IPS-NIHi7 (cell line): ENCODE measurements at regions not wholly inside any gene's neighbourhood (a gene's known extent, or its start where the extent isn't known, plus 50 kb on each side); places are given as distances from the start of the nearest gene placed in this dataset.
A peak's percentile ranks its signal among the peaks of the same experiment; 100 is the strongest.

Experiments
- DNase-seq: peaks from one replicate; pipeline ENCODE4 v3.0.0; 2012; ENCODE audit warnings: mixed read lengths; ENCODE audit errors: extremely low spot score

DNA sequence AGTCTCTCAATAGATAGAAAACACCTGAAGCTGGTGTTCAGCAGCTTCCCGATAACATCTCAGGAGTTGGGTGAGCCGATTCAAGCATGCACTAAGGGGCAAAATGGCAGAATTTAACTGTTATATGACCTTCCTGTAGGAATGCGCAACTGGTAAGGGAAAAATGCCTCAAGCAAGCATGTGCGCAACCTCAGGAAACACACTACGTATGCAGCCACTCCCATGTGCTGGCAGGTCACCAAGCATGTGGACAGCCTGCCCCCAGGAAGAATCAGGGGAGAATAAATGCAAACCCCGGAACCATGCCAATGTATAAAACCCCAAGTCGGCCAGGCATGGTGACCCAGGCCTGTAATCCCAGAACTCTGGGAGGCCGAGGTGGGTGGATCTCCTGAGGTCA lies 645.6 kb downstream of the NYAP2 start:
- DNase-seq: no peak

DNA sequence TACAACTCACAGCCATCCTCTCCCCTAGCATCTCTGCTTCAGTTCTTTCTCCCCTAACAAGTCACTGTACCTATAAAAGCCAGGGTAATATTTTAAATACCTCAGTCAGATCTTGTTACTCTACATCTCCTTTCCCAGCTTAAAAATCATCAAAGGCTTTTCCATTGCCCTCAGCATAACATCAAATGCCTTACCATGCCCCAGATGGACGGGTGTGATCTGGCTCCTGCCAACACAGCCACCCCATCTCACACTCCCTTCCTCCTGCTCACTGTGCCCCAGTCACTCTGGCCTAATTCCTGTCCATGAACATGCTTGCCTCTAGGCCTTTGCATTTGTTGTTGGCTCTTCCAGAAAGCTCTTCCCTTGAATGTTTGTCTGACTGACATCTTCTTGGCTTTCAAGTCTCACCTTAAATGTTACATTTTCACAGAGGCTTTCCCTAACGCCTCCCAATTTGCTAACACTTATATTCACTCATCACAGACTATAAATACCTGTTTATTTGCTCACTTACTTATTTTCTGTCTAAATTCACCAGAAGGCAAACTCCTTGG lies 640.9 kb downstream of the NYAP2 start:
- DNase-seq: no peak

DNA sequence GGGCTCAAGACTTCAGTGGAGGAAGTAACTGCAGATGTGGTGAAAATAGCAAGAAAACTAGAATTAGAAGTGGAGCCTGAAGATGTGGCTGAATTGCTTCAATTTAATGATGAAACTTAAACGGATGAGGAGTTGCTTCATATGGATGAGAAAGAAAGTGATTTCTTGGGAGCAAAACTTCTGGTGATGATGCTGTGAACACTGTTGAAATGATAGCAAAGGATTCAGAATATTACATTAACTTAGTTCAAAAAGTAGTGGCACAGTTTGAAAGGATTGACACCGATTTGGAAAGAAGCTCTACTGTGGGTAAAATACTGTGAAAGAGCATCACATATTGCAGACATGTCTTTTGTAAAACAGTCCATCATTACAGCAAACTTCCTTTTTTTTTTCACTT lies 638.0 kb downstream of the NYAP2 start:
- DNase-seq: no peak

DNA sequence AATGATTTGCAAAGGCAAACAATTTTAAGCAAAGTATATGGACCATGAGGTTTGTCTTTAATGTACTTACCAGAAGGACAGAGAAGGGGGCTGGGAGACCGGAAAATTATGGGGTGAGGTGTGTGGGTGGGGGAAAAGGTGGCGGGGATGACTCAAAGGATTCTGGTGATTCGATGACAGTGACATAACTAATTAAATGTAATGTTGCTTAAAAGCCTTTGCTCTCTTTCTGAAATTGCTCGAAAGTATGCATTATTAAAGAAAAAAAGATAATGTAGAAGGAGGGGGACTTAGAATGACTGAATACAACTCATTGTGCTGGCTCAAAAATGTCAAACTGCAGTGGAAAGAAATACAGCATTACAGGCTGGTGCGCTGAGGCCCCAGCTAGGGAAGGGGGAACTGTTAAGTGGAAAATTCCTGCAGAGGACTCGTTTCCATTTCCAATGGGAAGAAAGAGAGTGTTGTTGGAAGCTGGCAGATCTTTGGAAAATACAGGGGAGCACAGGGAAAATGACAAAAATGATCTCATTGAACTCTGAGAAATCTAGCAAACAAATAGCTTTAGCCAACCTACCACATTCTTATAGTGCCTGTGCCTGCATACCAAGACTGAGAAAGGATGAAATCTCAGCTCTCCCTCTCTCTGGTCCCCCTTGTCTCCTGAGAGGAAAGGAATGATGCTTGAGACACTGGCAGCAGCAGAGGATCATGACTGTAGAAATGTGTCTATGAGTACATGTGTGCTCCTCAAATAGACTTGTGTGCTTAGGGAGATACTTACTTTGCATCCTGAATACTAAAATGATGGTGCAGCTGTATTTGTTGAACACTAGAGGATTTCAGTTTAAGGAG lies 632.4 kb downstream of the NYAP2 start:
- DNase-seq: peak; percentile 14

DNA sequence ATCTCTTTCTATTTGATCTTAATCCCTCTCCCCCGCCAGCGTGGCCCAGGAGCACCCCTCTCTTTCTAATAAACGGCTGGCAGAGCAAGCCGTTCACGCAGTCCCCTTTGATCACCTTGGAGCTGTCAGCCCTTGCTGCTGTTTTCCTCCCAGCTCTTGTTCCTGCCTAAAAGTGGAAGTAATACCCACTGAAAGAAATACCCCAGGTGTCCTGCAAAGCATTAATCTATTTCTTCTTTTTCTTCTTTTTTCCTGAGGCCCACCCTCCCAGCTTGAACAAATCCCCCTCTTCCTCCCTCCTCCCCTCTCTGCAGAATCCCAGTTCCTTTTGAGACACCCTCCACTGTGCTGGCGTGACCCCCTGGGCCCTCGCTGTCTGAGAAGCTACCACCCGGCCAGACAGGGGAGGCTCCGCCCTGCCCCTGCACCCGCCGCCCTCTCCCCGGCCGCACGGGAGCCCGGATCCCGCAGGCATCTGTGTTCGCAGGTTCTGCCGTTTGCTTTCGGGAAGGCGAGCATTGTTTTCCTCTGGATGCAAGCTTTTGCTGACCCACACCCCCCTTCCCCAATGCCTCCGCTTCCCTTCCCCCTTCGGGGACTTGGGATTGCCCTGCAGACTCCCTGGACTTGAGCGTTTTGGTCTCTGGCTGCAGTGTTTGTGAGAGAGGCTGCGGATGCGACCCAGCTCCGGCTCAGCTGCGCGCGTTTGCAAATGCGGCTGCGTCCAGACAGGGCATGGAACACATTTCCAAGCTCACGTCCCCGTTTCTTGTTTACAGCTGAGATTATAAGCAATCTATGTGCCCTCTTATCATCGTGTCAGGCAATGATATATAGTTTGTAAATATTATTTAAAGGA lies 631.5 kb downstream of the NYAP2 start:
- DNase-seq: peak; percentile 86

DNA sequence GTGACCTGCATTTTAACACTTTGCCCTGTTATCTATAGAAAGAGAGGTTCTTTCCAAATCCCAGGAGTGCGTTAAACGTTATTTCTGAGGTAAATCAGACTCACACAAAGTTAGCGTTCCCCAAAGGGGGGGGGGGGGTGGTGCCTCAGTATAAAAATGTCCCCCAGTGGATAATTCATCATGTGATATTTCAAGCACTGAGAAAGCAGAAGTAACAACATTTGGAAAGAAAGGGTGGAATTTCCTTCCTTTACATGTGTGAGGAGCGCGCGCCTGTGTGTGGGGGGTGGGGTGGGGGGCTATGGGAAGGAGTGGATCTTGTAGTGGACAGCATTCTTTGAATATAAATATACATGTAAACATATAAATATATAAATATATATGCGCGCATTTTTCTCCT lies 630.9 kb downstream of the NYAP2 start:
- no peak for DNase-seq

DNA sequence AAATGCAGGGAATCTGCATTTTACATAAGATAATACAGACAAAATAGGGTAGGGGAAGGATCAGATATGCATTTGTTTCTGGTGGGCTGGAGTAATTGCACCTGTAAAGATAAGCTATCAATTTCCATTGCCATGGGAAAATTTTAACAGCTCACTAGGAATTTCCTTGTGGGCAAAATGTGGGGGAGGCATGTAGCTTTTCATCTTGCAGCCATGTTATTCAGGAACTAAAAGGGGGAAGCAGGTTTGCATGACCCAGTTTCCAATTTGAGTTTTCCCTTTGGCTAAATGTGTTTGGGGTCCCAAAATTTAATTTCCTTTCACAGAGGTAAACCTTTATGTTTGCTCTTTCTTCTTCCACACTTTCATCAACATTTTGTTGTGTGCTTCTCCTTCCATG lies 624.4 kb downstream of the NYAP2 start:
- no peak for DNase-seq

DNA sequence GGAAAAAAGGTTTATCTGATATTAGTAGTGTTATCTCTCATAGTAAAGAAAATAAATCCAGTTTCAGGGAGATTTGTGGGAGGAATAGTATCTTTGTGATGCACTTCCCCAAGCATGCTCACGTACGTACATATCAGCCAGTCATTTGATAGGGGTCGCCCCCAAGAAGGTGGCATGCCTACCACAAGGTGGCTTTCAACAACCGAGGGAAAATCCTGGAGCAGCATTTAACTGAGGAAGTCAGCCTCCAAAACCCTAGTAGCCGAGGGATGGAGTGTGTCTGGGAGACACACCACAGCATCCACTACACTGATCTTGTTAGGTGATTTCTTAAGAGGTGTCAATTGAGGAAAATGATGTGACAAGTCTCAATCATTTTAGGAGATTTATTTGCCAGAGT lies 623.9 kb downstream of the NYAP2 start:
- peak; percentile 43 for DNase-seq

DNA sequence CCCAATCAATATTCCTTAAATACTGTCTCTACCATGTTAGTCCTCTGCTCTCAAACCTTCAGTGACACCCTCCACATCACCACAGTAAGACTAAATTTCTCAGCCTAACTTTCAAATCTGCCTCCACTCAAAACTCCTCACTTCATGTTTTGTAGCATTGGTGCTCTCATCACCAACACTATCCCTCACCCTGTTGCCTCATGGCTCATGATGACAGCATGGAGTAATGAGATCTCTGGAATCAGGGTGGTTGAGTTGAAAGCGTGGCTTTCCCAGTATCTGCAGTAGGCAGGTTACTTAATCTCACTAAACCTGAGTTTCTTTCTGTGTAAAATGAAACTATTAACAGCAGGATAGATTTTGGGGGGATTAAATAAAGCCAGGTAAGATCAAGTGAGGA lies 621.4 kb downstream of the NYAP2 start:
- DNase-seq: no peak

DNA sequence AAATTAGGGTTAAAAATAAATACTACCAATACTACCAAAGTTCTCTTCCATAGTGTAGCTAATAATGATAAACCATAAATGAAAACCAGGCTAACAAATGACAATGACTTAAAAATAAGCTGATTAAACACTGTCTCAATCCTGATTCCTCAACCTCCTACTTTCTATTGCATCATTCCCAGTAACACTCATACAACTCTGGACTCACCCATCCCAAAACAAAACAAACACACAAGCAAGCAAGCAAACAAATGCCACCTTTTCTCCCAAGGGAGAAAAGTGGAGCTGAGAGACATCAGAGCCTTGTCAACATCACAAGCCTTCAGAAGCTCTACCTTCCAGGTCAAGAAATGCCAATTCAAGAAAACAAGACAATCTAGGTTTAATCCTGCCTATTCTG lies 620.7 kb downstream of the NYAP2 start:
- DNase-seq: no peak

DNA sequence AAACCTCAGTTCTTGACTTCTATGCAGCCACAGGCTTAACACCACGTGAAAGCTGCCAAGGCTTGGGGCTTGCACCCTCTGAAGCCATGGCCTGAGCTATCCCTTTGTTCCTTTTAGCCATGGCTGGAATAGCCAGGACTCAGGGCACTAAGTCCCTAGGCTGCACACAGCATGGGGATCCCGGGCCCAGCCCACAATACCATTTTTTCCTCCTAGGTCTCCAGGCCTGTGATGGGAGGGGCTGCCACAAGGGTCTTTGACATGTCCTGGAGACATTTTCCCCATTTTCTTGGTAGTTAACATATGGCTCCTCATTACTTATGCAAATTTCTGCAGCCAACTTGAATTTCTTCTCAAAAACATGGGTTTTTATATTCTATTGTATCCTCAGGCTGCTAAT lies 619.1 kb downstream of the NYAP2 start:
- no peak for DNase-seq

DNA sequence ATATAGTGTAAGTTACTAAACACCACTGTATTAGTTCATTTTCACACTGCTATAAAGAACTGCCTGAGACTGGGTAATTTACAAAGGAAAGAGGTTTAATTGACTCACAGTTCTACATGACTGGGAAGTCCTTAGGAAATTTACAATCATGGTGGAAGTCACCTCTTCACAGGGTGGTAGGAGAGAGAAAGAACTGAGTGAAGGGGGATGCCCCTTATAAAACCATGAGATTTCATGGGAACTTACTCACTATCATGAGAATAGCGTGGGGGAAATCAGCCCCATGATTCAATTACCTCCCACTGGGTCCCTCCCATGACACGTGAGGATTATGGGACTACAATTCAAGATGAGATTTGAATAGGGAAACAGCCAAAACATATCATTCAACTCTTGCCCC lies 618.0 kb downstream of the NYAP2 start:
- DNase-seq: no peak

DNA sequence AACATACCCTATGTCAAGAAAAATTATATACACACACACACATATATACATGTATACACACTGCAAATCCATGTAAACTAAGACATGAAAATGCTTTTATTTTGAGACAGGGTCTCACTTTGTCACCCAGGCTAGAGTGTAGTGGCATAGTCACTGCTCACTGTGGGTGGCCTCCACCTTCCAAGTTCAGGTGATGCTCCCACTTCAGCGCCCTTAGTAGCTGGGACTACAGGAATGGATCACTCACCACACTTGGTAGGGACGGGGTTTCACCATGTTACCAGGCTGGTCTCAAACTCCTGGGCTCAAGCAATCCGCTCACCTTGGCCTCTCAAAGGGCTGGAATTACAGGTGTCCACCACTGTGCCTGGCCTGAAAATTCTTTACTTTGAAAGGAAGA lies 617.6 kb downstream of the NYAP2 start:
- DNase-seq: no peak

DNA sequence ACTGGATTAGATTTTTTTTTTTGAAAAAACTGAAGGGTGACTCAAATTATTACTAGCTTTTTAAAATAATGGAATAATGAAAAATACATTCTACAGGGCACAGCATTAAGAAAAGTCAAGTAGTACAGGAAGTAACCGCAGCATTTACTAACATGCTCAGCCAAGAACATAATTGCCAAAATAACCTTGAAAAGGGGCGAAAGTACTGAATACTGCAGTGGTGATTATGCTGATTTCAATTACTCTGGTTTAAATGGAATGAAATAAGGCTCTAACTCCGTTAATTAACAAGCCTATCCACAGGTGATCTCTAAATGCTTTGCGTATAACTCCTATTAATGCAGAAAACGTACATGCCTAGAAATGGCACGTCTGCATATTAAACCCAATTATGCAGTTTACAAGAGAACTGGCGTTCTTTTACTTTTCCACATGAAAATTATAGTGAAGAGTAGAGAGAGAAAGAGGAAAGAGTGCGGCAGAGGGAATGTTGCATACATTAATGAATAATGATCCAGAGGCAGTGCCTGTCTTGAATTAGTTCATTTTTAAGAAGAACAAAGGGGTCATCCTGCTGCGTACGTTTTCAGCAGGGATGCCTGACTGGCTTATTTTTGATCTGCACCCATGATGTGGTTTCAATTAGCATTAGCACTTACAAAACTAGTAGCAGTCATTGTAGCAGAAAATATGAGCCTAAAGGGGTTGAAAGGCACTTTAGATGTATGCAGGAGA lies 612.4 kb downstream of the NYAP2 start:
- no peak for DNase-seq

DNA sequence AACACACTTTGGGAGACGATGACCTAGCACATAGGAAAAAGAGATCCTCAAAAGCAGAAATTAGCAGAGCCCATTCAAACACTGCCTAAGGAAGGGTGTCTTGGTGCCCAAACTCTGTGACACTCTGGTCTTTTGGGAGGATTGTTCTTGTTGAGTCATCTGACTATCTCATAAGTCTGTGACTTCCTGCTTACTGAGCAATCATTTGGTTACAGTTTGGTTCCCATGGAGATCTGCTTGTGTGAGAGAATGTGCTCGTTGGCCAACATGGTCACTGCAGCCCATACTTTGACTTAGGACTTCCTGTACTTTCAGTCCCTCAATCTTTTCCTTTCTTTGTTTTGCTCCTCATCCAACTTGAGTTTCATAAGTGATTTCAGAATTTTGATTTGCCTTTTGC lies 602.9 kb downstream of the NYAP2 start:
- no peak for DNase-seq

DNA sequence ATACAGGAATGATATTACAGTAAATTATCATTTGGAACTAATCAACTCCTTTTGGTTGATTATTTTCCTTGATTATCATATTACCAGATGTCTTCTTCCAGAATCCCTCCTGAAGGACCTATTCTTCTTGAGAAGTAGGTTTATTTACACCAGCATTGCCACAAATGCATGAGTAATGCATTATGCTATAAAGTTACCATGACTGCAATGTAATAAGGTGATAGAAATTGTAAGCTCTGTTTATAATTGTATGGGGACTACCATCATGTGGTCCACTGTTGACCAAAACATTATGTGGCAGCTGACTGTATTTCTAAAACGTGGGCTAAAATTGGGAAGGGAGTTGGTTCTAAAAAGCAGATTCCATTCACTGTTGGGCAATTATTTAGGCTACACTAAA lies 602.2 kb downstream of the NYAP2 start:
- no peak for DNase-seq

DNA sequence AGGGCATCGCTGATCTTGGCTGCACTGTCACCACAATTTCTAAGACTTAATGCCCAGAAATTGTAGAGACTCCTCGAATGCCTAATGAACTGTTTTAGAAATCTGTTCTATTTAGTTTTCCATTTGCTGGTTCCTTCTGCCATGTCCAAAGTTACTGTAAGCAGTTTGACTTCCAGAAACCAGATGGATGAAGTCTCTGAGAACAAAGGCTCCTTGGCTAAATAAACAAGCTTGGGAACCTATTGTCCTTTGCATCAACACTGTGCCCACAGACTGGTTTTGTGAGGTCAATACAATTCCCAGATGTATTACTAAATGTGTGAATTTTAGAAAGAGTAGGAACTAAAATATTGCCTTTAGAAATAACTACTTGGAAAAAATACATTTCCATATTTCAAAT lies 600.2 kb downstream of the NYAP2 start:
- no peak for DNase-seq

DNA sequence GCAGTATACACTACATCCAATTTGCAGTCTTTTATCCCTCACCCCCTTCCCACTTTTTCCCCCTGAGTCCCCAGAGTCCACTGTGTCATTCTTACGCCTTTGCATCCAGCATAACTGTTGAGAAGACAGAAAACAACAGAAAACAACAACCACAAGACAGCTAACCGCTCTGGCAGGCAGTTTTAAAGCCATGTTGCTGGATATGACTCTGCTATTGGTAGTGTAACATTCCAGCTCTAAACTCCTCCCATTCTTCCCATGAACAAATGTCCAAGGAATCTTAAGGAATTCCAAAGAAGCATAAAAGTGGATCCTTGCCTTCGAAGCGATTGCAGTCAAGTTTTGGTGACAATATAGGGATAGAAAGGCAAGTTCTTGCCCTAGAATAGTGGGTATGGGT lies 599.1 kb downstream of the NYAP2 start:
- no peak for DNase-seq

DNA sequence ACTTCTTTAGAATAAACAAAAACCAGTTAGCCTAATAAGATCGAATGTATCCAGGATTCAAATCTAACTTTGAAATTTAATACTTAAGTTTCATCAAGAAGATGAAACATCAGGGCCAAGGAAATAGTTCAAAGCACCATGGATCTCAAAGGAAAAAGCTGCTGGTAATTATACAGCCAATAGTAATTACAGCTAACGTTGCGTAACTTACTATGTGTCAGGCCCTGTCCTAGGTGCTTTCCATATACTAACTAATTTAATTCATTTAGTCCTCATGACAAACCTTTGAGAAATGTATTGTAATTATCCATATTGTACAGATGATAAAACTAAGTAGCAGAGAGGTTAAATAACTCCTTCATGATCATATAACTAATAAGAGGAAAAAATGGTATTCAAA lies 598.6 kb downstream of the NYAP2 start:
- no peak for DNase-seq

DNA sequence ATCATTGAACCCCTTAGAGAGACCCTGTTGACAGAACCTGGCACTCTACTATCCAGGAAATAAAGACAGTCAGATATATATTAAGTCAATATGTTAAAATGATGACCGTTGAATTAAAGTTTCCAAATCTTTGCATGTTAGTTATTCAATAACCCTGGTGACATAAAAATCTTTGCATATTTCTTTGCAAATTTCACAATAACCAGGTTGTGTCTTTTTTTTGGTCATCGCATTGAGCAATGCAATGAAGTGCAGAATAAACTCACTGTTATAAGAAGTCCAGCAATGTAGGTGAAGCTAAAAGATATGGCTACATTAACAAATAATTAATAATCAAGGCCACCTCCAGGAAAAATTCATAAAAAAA lies 596.9 kb downstream of the NYAP2 start:
- no peak for DNase-seq

DNA sequence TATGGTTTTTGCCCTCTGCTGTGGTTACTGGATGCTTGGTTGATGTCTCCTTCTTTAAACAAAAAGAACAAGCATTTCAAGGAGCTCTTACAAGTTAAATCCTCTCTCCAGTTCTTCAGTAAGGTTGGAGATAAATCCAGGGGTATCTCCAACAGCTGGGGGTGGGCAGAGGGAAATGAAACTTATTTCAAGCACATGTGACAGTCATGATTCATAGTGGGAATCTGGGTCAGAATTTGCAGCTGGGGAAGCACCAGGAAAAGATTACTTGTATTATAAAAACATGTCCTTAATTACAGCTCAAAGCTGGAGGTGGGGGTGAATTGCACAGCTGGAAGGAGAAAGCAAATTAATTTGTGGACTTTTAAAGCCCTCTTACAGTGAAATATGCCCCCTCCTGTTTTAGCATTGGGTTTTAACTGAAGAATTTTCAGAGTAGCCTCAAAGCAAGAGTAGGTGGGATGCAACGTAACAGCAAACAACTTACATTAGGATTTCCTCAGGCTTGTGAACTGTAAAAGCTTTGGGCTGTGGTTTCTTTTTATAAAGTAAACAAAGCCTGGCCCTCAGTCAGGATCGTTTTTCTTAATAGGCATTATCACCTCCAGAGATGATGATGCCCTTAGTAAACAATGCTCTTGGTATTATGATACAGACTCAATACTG lies 596.4 kb downstream of the NYAP2 start:
- DNase-seq: no peak
